ENCODE measurements at regions not wholly inside any gene's neighbourhood (a gene's known extent, or its start where the extent isn't known, plus 50 kb on each side); places are given as distances from the start of the nearest gene placed in this dataset.

DNA sequence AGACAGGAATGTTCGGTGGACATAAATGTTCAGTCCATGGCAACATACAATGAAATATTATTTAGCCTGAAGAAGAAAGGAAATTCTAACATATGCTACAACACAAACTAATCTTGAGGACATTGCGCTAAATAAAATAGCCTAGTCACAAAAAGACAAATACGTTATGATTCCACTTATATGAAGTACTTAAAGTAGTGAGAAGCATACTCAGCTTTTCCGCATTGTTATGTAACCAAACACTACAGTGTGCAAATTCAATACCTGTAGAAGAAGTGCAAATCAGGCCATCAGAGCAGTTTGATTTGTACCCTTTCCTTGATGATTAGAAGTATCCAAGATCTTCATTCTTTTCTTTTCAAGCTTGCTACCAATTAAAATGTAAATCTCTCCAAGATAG is 1023.4 kb upstream of the NR2F2 start:
- no peak for TF ChIP-seq ZNF644 (CRISPR knock-in tag; IDR thresholded peaks at IDR 0.05; ENCODE audit: low read depth)
- TF ChIP-seq HNF4G (IDR thresholded peaks at IDR 0.05; ENCODE audit: borderline replicate concordance, low read depth, low read length) = no peak
- no peak for TF ChIP-seq HNF4G (CRISPR knock-in tag; IDR thresholded peaks at IDR 0.05; ENCODE audit: borderline replicate concordance, low read depth)
- no peak for TF ChIP-seq SSRP1 (CRISPR knock-in tag; IDR thresholded peaks at IDR 0.05)
- TF ChIP-seq, protein P1, sequence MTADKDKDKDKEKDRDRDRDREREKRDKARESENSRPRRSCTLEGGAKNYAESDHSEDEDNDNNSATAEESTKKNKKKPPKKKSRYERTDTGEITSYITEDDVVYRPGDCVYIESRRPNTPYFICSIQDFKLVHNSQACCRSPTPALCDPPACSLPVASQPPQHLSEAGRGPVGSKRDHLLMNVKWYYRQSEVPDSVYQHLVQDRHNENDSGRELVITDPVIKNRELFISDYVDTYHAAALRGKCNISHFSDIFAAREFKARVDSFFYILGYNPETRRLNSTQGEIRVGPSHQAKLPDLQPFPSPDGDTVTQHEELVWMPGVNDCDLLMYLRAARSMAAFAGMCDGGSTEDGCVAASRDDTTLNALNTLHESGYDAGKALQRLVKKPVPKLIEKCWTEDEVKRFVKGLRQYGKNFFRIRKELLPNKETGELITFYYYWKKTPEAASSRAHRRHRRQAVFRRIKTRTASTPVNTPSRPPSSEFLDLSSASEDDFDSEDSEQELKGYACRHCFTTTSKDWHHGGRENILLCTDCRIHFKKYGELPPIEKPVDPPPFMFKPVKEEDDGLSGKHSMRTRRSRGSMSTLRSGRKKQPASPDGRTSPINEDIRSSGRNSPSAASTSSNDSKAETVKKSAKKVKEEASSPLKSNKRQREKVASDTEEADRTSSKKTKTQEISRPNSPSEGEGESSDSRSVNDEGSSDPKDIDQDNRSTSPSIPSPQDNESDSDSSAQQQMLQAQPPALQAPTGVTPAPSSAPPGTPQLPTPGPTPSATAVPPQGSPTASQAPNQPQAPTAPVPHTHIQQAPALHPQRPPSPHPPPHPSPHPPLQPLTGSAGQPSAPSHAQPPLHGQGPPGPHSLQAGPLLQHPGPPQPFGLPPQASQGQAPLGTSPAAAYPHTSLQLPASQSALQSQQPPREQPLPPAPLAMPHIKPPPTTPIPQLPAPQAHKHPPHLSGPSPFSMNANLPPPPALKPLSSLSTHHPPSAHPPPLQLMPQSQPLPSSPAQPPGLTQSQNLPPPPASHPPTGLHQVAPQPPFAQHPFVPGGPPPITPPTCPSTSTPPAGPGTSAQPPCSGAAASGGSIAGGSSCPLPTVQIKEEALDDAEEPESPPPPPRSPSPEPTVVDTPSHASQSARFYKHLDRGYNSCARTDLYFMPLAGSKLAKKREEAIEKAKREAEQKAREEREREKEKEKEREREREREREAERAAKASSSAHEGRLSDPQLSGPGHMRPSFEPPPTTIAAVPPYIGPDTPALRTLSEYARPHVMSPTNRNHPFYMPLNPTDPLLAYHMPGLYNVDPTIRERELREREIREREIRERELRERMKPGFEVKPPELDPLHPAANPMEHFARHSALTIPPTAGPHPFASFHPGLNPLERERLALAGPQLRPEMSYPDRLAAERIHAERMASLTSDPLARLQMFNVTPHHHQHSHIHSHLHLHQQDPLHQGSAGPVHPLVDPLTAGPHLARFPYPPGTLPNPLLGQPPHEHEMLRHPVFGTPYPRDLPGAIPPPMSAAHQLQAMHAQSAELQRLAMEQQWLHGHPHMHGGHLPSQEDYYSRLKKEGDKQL (CRISPR knock-in tag; IDR thresholded peaks at IDR 0.05; ENCODE audit: low read depth) = no peak
- TF ChIP-seq, protein P2, sequence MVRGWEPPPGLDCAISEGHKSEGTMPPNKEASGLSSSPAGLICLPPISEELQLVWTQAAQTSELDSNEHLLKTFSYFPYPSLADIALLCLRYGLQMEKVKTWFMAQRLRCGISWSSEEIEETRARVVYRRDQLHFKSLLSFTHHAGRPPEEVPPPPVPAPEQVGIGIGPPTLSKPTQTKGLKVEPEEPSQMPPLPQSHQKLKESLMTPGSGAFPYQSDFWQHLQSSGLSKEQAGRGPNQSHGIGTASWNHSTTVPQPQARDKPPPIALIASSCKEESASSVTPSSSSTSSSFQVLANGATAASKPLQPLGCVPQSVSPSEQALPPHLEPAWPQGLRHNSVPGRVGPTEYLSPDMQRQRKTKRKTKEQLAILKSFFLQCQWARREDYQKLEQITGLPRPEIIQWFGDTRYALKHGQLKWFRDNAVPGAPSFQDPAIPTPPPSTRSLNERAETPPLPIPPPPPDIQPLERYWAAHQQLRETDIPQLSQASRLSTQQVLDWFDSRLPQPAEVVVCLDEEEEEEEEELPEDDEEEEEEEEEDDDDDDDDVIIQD (CRISPR knock-in tag; IDR thresholded peaks at IDR 0.05; ENCODE audit: low read depth) = no peak
